NOMO-1 treated with dmso at 0.1 percent for 144 hours (cell line): ENCODE measurements at regions not wholly inside any gene's neighbourhood (a gene's known extent, or its start where the extent isn't known, plus 50 kb on each side); places are given as distances from the start of the nearest gene placed in this dataset.

Source experiments
- DNase-seq: peaks from one replicate; lab custom pipeline; 2025; ENCODE audit not compliant: unreplicated experiment; lab: John Stamatoyannopoulos, UW

DNA sequence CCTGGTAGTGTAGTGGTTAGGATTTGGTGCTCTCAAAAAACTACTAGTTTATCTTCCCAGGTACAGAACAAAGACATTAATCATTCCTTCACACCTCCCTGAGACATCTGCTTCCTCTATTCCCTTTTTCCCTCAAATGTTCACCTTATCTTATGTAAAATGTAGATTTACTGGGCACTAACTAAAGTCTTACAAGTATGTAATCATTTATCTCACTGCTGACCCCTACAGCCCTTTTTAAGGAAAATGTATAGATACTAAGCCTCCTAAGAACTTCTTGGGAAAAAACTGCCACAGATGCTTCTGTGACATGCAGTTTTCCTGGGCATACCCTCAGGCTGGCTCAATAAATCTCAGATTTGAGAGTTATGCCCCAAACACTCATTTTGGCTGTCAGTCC, 50.8 kb upstream of the NEK7 start:
- DNase-seq = no peak
